ENCODE measurements at regions not wholly inside any gene's neighbourhood (a gene's known extent, or its start where the extent isn't known, plus 50 kb on each side); places are given as distances from the start of the nearest gene placed in this dataset.

GRCh38 chr20:1798982-1799381 is 96.2 kb upstream of the SIRPA start:
- in situ Hi-C loops (cut with MboI; ENCODE audit: low sequenced_read_pairs, unreplicated experiment) = no loop called here
- TF ChIP-seq, protein P1, sequence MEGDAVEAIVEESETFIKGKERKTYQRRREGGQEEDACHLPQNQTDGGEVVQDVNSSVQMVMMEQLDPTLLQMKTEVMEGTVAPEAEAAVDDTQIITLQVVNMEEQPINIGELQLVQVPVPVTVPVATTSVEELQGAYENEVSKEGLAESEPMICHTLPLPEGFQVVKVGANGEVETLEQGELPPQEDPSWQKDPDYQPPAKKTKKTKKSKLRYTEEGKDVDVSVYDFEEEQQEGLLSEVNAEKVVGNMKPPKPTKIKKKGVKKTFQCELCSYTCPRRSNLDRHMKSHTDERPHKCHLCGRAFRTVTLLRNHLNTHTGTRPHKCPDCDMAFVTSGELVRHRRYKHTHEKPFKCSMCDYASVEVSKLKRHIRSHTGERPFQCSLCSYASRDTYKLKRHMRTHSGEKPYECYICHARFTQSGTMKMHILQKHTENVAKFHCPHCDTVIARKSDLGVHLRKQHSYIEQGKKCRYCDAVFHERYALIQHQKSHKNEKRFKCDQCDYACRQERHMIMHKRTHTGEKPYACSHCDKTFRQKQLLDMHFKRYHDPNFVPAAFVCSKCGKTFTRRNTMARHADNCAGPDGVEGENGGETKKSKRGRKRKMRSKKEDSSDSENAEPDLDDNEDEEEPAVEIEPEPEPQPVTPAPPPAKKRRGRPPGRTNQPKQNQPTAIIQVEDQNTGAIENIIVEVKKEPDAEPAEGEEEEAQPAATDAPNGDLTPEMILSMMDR (IDR thresholded peaks at IDR 0.05; ENCODE audit: borderline replicate concordance, control extremely low read depth, extremely low read depth, insufficient read depth, missing control alignments) = no peak
- no peak for DNase-seq (ENCODE audit: low spot score)

DNA sequence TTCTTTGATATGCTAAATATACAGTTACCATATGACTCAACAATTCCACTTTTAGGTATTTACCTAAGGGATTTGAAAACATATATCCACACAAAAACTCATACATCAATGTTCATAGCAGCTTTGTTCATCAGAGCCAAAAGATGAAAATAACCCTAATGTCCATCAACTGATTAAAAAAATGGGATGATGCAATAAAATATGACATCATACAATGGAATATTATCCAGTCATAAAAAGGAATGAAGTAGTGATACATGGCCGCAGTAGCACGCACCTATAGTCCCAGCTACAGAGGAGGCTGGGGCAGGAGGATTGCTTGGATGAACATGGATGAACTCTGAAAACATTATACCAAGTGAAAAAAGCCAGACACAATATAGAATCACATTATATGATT is 101.4 kb upstream of the SIRPA start:
- no peak for DNase-seq (ENCODE audit: low spot score)
- in situ Hi-C loops (cut with MboI; ENCODE audit: low sequenced_read_pairs, unreplicated experiment) = no loop called here
- TF ChIP-seq, protein P1 (IDR thresholded peaks at IDR 0.05; ENCODE audit: borderline replicate concordance, control extremely low read depth, extremely low read depth, insufficient read depth, missing control alignments) = no peak

DNA sequence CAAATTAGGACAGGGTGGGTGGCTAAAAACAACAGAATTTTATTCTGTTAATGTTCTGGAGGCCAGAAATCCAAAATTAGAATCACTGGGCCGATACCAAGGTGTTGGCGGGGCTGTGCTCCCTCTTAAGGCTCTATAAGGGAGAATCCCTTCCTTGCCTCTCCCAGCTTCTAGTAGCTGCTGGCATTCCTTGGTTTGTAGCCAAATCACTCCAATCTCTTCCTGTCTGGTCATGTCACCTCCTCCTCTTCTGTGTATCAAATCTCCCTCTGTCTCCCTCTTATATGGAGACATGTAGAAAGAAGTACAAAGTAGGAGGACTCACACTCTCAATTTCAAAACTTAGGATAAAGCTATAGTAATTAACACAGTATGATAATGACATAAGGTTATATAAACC is 102.9 kb upstream of the SIRPA start:
- TF ChIP-seq, protein P1 (IDR thresholded peaks at IDR 0.05; ENCODE audit: borderline replicate concordance, control extremely low read depth, extremely low read depth, insufficient read depth, missing control alignments) = no peak
- in situ Hi-C loops (cut with MboI; ENCODE audit: low sequenced_read_pairs, unreplicated experiment) = no loop called here
- no peak for DNase-seq (ENCODE audit: low spot score)

GRCh38 chr20:1790386-1790785 is 104.8 kb upstream of the SIRPA start:
- in situ Hi-C loops (cut with MboI; ENCODE audit: low sequenced_read_pairs, unreplicated experiment) = no loop called here
- TF ChIP-seq, protein P1 (IDR thresholded peaks at IDR 0.05; ENCODE audit: borderline replicate concordance, control extremely low read depth, extremely low read depth, insufficient read depth, missing control alignments) = no peak
- DNase-seq (ENCODE audit: low spot score) = no peak

GRCh38 chr20:1788044-1788443 is 107.2 kb upstream of the SIRPA start:
- no peak for DNase-seq (ENCODE audit: low spot score)
- in situ Hi-C loops (cut with MboI; ENCODE audit: low sequenced_read_pairs, unreplicated experiment) = no loop called here
- TF ChIP-seq, protein P1 (IDR thresholded peaks at IDR 0.05; ENCODE audit: borderline replicate concordance, control extremely low read depth, extremely low read depth, insufficient read depth, missing control alignments) = no peak

GRCh38 chr20:1786486-1786885 is 108.7 kb upstream of the SIRPA start:
- no peak for DNase-seq (ENCODE audit: low spot score)
- TF ChIP-seq, protein P1 (IDR thresholded peaks at IDR 0.05; ENCODE audit: borderline replicate concordance, control extremely low read depth, extremely low read depth, insufficient read depth, missing control alignments) = no peak
- in situ Hi-C loops (cut with MboI; ENCODE audit: low sequenced_read_pairs, unreplicated experiment) = no loop called here

GRCh38 chr20:1784586-1784985 is 110.6 kb upstream of the SIRPA start:
- in situ Hi-C loops (cut with MboI; ENCODE audit: low sequenced_read_pairs, unreplicated experiment) = no loop called here
- TF ChIP-seq, protein P1 (IDR thresholded peaks at IDR 0.05; ENCODE audit: borderline replicate concordance, control extremely low read depth, extremely low read depth, insufficient read depth, missing control alignments) = no peak
- no peak for DNase-seq (ENCODE audit: low spot score)

Measured in GM13976 (cell line).